H1 (cell line): ENCODE measurements at regions not wholly inside any gene's neighbourhood (a gene's known extent, or its start where the extent isn't known, plus 50 kb on each side); places are given as distances from the start of the nearest gene placed in this dataset.

Source experiments
- BACH1 ChIP-seq: IDR thresholded peaks from 2 replicates; pipeline ENCODE4 v1.6.1; 2012; ENCODE audit warnings: low read length, improper control_type of control experiment
- TF ChIP-seq, protein P1 (sequence below): fragments of 300-600 bp; sonication (generic); IDR thresholded peaks from 2 replicates; pipeline ENCODE4 v1.7.1; 2012; ENCODE audit warnings: low read length, moderate library complexity, mild to moderate bottlenecking, inconsistent platforms; ENCODE audit not compliant: insufficient replicate concordance

DNA sequence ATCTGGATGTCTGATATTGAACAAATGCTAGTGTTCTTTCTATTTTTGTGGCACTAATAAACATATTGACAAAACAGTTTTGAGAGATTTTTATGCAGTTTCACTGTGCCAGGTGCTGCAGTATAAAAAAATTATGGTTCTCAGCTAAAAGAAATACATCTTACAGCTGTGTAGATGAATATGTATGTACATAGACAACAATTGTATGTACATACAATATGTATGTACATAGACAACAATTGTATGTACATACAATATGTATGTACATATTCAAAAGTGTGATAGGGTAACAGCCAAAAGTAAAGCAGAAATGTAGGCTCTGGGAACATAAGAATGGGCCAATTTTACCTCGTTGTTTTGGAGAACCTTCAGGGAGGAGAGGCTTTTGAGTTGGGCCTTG lies 390.0 kb upstream of the RPS6KA3 start (continued):
- TF ChIP-seq, protein P1, sequence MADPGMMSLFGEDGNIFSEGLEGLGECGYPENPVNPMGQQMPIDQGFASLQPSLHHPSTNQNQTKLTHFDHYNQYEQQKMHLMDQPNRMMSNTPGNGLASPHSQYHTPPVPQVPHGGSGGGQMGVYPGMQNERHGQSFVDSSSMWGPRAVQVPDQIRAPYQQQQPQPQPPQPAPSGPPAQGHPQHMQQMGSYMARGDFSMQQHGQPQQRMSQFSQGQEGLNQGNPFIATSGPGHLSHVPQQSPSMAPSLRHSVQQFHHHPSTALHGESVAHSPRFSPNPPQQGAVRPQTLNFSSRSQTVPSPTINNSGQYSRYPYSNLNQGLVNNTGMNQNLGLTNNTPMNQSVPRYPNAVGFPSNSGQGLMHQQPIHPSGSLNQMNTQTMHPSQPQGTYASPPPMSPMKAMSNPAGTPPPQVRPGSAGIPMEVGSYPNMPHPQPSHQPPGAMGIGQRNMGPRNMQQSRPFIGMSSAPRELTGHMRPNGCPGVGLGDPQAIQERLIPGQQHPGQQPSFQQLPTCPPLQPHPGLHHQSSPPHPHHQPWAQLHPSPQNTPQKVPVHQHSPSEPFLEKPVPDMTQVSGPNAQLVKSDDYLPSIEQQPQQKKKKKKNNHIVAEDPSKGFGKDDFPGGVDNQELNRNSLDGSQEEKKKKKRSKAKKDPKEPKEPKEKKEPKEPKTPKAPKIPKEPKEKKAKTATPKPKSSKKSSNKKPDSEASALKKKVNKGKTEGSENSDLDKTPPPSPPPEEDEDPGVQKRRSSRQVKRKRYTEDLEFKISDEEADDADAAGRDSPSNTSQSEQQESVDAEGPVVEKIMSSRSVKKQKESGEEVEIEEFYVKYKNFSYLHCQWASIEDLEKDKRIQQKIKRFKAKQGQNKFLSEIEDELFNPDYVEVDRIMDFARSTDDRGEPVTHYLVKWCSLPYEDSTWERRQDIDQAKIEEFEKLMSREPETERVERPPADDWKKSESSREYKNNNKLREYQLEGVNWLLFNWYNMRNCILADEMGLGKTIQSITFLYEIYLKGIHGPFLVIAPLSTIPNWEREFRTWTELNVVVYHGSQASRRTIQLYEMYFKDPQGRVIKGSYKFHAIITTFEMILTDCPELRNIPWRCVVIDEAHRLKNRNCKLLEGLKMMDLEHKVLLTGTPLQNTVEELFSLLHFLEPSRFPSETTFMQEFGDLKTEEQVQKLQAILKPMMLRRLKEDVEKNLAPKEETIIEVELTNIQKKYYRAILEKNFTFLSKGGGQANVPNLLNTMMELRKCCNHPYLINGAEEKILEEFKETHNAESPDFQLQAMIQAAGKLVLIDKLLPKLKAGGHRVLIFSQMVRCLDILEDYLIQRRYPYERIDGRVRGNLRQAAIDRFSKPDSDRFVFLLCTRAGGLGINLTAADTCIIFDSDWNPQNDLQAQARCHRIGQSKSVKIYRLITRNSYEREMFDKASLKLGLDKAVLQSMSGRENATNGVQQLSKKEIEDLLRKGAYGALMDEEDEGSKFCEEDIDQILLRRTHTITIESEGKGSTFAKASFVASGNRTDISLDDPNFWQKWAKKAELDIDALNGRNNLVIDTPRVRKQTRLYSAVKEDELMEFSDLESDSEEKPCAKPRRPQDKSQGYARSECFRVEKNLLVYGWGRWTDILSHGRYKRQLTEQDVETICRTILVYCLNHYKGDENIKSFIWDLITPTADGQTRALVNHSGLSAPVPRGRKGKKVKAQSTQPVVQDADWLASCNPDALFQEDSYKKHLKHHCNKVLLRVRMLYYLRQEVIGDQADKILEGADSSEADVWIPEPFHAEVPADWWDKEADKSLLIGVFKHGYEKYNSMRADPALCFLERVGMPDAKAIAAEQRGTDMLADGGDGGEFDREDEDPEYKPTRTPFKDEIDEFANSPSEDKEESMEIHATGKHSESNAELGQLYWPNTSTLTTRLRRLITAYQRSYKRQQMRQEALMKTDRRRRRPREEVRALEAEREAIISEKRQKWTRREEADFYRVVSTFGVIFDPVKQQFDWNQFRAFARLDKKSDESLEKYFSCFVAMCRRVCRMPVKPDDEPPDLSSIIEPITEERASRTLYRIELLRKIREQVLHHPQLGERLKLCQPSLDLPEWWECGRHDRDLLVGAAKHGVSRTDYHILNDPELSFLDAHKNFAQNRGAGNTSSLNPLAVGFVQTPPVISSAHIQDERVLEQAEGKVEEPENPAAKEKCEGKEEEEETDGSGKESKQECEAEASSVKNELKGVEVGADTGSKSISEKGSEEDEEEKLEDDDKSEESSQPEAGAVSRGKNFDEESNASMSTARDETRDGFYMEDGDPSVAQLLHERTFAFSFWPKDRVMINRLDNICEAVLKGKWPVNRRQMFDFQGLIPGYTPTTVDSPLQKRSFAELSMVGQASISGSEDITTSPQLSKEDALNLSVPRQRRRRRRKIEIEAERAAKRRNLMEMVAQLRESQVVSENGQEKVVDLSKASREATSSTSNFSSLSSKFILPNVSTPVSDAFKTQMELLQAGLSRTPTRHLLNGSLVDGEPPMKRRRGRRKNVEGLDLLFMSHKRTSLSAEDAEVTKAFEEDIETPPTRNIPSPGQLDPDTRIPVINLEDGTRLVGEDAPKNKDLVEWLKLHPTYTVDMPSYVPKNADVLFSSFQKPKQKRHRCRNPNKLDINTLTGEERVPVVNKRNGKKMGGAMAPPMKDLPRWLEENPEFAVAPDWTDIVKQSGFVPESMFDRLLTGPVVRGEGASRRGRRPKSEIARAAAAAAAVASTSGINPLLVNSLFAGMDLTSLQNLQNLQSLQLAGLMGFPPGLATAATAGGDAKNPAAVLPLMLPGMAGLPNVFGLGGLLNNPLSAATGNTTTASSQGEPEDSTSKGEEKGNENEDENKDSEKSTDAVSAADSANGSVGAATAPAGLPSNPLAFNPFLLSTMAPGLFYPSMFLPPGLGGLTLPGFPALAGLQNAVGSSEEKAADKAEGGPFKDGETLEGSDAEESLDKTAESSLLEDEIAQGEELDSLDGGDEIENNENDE = no peak
- no peak for TF ChIP-seq BACH1
- TF ChIP-seq, all 59 proteins: peak for 0
